Activated CD4-positive, alpha-beta T cell treated with anti-CD3 and anti-CD28 coated beads, Interleukin-2, amount 10 ng/mL, durations not matched to agents 7 days and 5 days (primary cell): ENCODE measurements at regions not wholly inside any gene's neighbourhood (a gene's known extent, or its start where the extent isn't known, plus 50 kb on each side); places are given as distances from the start of the nearest gene placed in this dataset.

Source experiments
- CTCF ChIA-PET: fragments of 350-600 bp; sonication (Branson Sonifier 250); formaldehyde crosslinking; loops from one replicate; lab custom pipeline; 2021; ENCODE audit warnings: antibody characterized with exemption; lab: Charles Lee
- POLR2A ChIA-PET: fragments of 350-600 bp; sonication (Branson Sonifier 250); formaldehyde crosslinking; loops from one replicate; lab custom pipeline; 2021; ENCODE audit warnings: antibody characterized with exemption; lab: Charles Lee
- DNase-seq: peaks from one replicate; pipeline ENCODE4 v3.0.0-alpha.2; 2020
- H3K27ac Mint-ChIP-seq: one replicate; pipeline ENCODE4 v1.8.0; 2021; ENCODE audit warnings: mild to moderate bottlenecking, moderate library complexity, mixed read lengths
- H3K27me3 Mint-ChIP-seq: one replicate; pipeline ENCODE4 v1.8.0; 2021; ENCODE audit warnings: mixed read lengths
- H3K36me3 Mint-ChIP-seq: one replicate; pipeline ENCODE4 v1.8.0; 2021; ENCODE audit warnings: low read depth, mixed read lengths
- H3K4me1 Mint-ChIP-seq: one replicate; pipeline ENCODE4 v1.8.0; 2021; ENCODE audit warnings: mixed read lengths
- H3K4me3 Mint-ChIP-seq: one replicate; pipeline ENCODE4 v1.8.0; 2021; ENCODE audit warnings: mild to moderate bottlenecking, moderate library complexity, mixed read lengths
- H3K9me3 Mint-ChIP-seq: one replicate; pipeline ENCODE4 v1.8.0; 2021; ENCODE audit warnings: mixed read lengths

DNA sequence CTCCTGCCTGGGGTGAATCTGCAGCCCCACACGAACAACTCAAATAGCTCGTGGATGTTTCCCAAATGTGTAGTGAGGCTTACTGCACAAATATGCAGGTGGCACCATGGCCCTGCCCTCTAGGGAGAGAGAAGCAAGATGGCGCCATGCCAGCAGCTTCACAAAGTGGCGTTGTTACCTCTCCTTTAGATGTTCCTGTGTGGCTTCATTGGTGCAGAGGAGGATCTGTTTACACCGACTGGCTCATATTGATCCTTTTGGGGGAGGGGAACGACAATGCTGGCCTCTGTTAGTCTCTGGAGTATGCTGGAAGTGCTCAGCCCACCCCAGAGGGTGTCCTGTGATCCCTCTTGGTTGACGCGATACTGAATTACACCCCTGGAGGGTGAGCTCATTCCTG is 99.5 kb upstream of the GATA6 start:
- Mint-ChIP-seq H3K4me3 (no peak overlapping the region), H3K27ac (no peak overlapping the region), H3K4me1 (no peaks in the 10 kb centered on the region), H3K36me3 (no peaks in the 10 kb centered on the region), H3K9me3 (peaks cover 2% of the 10 kb centered on the region), H3K27me3 (no peaks in the 10 kb centered on the region)
- CTCF ChIA-PET = no interaction called here
- POLR2A ChIA-PET = no interaction called here
- DNase-seq = no peak

DNA sequence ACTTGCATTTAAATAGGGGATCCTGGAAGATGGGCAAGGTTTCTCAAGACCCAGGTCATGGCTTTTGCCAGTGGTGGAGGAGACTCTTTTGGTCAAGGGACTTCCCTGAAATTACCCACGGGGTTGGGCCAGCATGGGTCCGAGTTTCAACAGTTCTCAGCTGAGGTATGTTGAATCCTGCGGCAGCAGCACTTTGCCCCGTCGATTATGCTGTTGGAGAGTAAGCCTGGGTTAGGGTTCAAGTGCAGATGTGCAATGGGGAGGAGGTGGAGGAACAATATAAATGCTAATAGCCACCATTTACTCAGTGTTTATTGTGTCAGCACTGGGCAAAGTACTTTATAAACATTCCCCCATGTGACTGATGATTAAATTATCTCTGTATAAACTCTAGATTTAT is 96.0 kb upstream of the GATA6 start:
- ChIA-PET POLR2A (no interaction called here), CTCF (no interaction called here)
- no peaks in the 10 kb centered on the region for H3K4me1 Mint-ChIP-seq
- H3K36me3 Mint-ChIP-seq = no peaks in the 10 kb centered on the region
- no peak overlapping the region for H3K4me3 Mint-ChIP-seq
- H3K9me3 Mint-ChIP-seq = no peaks in the 10 kb centered on the region
- H3K27me3 Mint-ChIP-seq = no peaks in the 10 kb centered on the region
- DNase-seq = no peak
- H3K27ac Mint-ChIP-seq = no peak overlapping the region

- POLR2A ChIA-PET = no interaction called here
- CTCF ChIA-PET = no interaction called here
- H3K27me3 Mint-ChIP-seq = no peaks in the 10 kb centered on the region
- DNase-seq = no peak
- H3K9me3 Mint-ChIP-seq = no peaks in the 10 kb centered on the region
- no peaks in the 10 kb centered on the region for H3K4me1 Mint-ChIP-seq
- H3K27ac Mint-ChIP-seq = no peak overlapping the region
- no peaks in the 10 kb centered on the region for H3K36me3 Mint-ChIP-seq
- H3K4me3 Mint-ChIP-seq = no peak overlapping the region
Measured at GRCh38 chr18:22074282-22075070, 94.9 kb upstream of the GATA6 start.

DNA sequence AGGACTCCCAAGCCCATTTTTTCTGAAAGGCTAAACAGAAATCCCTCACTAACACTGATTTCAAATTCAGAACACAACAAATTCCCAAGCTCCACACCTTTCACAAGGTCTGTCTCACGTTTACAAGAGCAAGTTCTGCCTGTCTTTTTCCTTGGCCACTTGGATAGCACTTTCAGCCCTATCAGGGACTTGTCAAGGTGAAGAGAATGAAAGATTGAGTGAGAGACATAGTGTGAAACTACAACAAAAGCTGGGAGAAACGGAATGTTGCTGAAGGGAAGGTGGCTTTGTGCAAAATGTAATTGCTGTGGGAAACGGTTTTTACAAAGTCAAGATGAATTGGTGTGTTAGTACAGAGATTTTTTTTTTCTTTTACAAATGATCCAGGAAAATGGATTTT is 89.4 kb upstream of the GATA6 start:
- H3K4me3 Mint-ChIP-seq = no peak overlapping the region
- no peak overlapping the region for H3K27ac Mint-ChIP-seq
- ChIA-PET CTCF (no interaction called here), POLR2A (no interaction called here)
- H3K4me1 Mint-ChIP-seq = no peaks in the 10 kb centered on the region
- no peaks in the 10 kb centered on the region for H3K27me3 Mint-ChIP-seq
- peaks cover 4% of the 10 kb centered on the region for H3K9me3 Mint-ChIP-seq
- H3K36me3 Mint-ChIP-seq = no peaks in the 10 kb centered on the region
- no peak for DNase-seq

- Mint-ChIP-seq H3K27me3 (no peaks in the 10 kb centered on the region), H3K4me3 (no peak overlapping the region), H3K4me1 (no peaks in the 10 kb centered on the region), H3K9me3 (peaks cover 4% of the 10 kb centered on the region), H3K36me3 (no peaks in the 10 kb centered on the region), H3K27ac (no peak overlapping the region)
- DNase-seq = no peak
- ChIA-PET CTCF (no interaction called here), POLR2A (no interaction called here)
Measured at GRCh38 chr18:22082408-22082807, 87.0 kb upstream of the GATA6 start.

GRCh38 chr18:22084547-22084946 is 84.8 kb upstream of the GATA6 start:
- Mint-ChIP-seq H3K27me3 (no peaks in the 10 kb centered on the region), H3K4me3 (no peak overlapping the region)
- CTCF ChIA-PET = no interaction called here

GRCh38 chr18:22086973-22087372 is 82.4 kb upstream of the GATA6 start:
- no peak overlapping the region for H3K4me3 Mint-ChIP-seq
- ChIA-PET POLR2A (no interaction called here), CTCF (no interaction called here)
- peaks cover 4% of the 10 kb centered on the region for H3K9me3 Mint-ChIP-seq
- no peak overlapping the region for H3K27ac Mint-ChIP-seq
- no peaks in the 10 kb centered on the region for H3K4me1 Mint-ChIP-seq
- no peaks in the 10 kb centered on the region for H3K27me3 Mint-ChIP-seq
- DNase-seq = no peak
- no peaks in the 10 kb centered on the region for H3K36me3 Mint-ChIP-seq

More at GRCh38 chr18:22084547-22084946, 84.8 kb upstream of the GATA6 start:
- POLR2A ChIA-PET = no interaction called here
- Mint-ChIP-seq H3K4me1 (no peaks in the 10 kb centered on the region), H3K9me3 (peaks cover 4% of the 10 kb centered on the region), H3K27ac (no peak overlapping the region), H3K36me3 (no peaks in the 10 kb centered on the region)
- no peak for DNase-seq

- H3K36me3 Mint-ChIP-seq = no peaks in the 10 kb centered on the region
- H3K27me3 Mint-ChIP-seq = no peaks in the 10 kb centered on the region
- no peak for DNase-seq
- CTCF ChIA-PET = no interaction called here
- H3K9me3 Mint-ChIP-seq = peaks cover 4% of the 10 kb centered on the region
- no peaks in the 10 kb centered on the region for H3K4me1 Mint-ChIP-seq
- POLR2A ChIA-PET = no interaction called here
- no peak overlapping the region for H3K27ac Mint-ChIP-seq
- H3K4me3 Mint-ChIP-seq = no peak overlapping the region
Measured at GRCh38 chr18:22088029-22088428, 81.4 kb upstream of the GATA6 start.

GRCh38 chr18:22088996-22089640 is 80.3 kb upstream of the GATA6 start:
- H3K4me1 Mint-ChIP-seq = no peaks in the 10 kb centered on the region
- no peak for DNase-seq
- H3K27ac Mint-ChIP-seq = no peak overlapping the region
- no peaks in the 10 kb centered on the region for H3K27me3 Mint-ChIP-seq
- ChIA-PET POLR2A (no interaction called here), CTCF (no interaction called here)
- no peaks in the 10 kb centered on the region for H3K36me3 Mint-ChIP-seq
- peaks cover 2% of the 10 kb centered on the region for H3K9me3 Mint-ChIP-seq
- H3K4me3 Mint-ChIP-seq = no peak overlapping the region

- ChIA-PET CTCF (no interaction called here), POLR2A (no interaction called here)
- H3K27ac Mint-ChIP-seq = no peak overlapping the region
- no peak for DNase-seq
- no peaks in the 10 kb centered on the region for H3K27me3 Mint-ChIP-seq
- no peaks in the 10 kb centered on the region for H3K9me3 Mint-ChIP-seq
- H3K4me1 Mint-ChIP-seq = no peaks in the 10 kb centered on the region
- H3K4me3 Mint-ChIP-seq = no peak overlapping the region
- H3K36me3 Mint-ChIP-seq = no peaks in the 10 kb centered on the region
Measured at GRCh38 chr18:22091341-22091740, 78.0 kb upstream of the GATA6 start.

- no peaks in the 10 kb centered on the region for H3K9me3 Mint-ChIP-seq
- H3K4me1 Mint-ChIP-seq = no peaks in the 10 kb centered on the region
- no peaks in the 10 kb centered on the region for H3K36me3 Mint-ChIP-seq
- POLR2A ChIA-PET = no interaction called here
- no peak for DNase-seq
- H3K4me3 Mint-ChIP-seq = no peak overlapping the region
- no peak overlapping the region for H3K27ac Mint-ChIP-seq
- H3K27me3 Mint-ChIP-seq = no peaks in the 10 kb centered on the region
- CTCF ChIA-PET = no interaction called here
Measured at GRCh38 chr18:22093731-22094357, 75.5 kb upstream of the GATA6 start.

GRCh38 chr18:22094358-22094734 is 75.0 kb upstream of the GATA6 start:
- Mint-ChIP-seq H3K4me3 (no peak overlapping the region), H3K27me3 (no peaks in the 10 kb centered on the region), H3K27ac (no peak overlapping the region), H3K36me3 (no peaks in the 10 kb centered on the region), H3K9me3 (no peaks in the 10 kb centered on the region), H3K4me1 (no peaks in the 10 kb centered on the region)
- DNase-seq = no peak
- CTCF ChIA-PET = no interaction called here
- POLR2A ChIA-PET = no interaction called here

GRCh38 chr18:22098563-22098989 is 70.8 kb upstream of the GATA6 start:
- ChIA-PET CTCF (no interaction called here), POLR2A (no interaction called here)
- no peaks in the 10 kb centered on the region for H3K36me3 Mint-ChIP-seq
- H3K9me3 Mint-ChIP-seq = no peaks in the 10 kb centered on the region
- H3K4me3 Mint-ChIP-seq = no peak overlapping the region
- no peak for DNase-seq
- peaks cover 7% of the 10 kb centered on the region for H3K27me3 Mint-ChIP-seq
- H3K27ac Mint-ChIP-seq = no peak overlapping the region
- H3K4me1 Mint-ChIP-seq = no peaks in the 10 kb centered on the region
